ENCODE measurements at regions not wholly inside any gene's neighbourhood (a gene's known extent, or its start where the extent isn't known, plus 50 kb on each side); places are given as distances from the start of the nearest gene placed in this dataset.

- Histone ChIP-seq H2BK5ac (ENCODE audit: low read depth, low read length) (no peak overlapping the region), H3K14ac (ENCODE audit: insufficient read length) (no peak overlapping the region), H3K4me2 (ENCODE audit: insufficient read depth in 1 of 2, low read depth in 2 of 2, low read length in 2 of 2) (no peak overlapping the region), H3K36me3 (ENCODE audit: control insufficient read depth in 2 of 4, insufficient read depth in 4 of 4, low read length in 3 of 4) (no peaks in the 10 kb centered on the region), H3K23ac (ENCODE audit: insufficient read length) (no peak overlapping the region), H3K56ac (replicated peaks; ENCODE audit: insufficient read length, low read depth, low read length) (no peak overlapping the region), H2AFZ (ENCODE audit: low read length) (no peak overlapping the region), H3K4me3 (ENCODE audit: extremely low read depth in 1 of 4, insufficient read depth in 2 of 4, low read depth in 3 of 4, low read length in 4 of 4) (no peak overlapping the region), H4K91ac (replicated peaks; ENCODE audit: insufficient read length, low read length) (no peak overlapping the region), H4K8ac (ENCODE audit: extremely low read depth, insufficient read depth, low read length) (no peak overlapping the region), H3K27ac (ENCODE audit: low read depth, low read length) (no peak overlapping the region), H2BK20ac (ENCODE audit: low read length) (no peak overlapping the region), H3K4ac (replicated peaks; ENCODE audit: insufficient read length, low read depth, low read length) (no peak overlapping the region), H3K79me2 (ENCODE audit: control insufficient read depth in 1 of 2, insufficient read depth in 2 of 2, low read length in 2 of 2) (no peaks in the 10 kb centered on the region), H4K20me1 (replicated peaks in 1 of 2; ENCODE audit: control insufficient read depth in 1 of 2, insufficient read depth in 2 of 2, low read length in 2 of 2) (no peaks in the 10 kb centered on the region), H3K4me1 (replicated peaks in 1 of 4; ENCODE audit: control insufficient read depth in 3 of 4, insufficient read depth in 4 of 4, low read length in 3 of 4) (no peaks in the 10 kb centered on the region), H2BK15ac (ENCODE audit: low read length) (no peak overlapping the region), H2BK12ac (ENCODE audit: low read depth, low read length) (no peak overlapping the region), H3K9me3 (ENCODE audit: insufficient read depth in 2 of 2, low read depth in 1 of 2, low read length in 1 of 2) (no peaks in the 10 kb centered on the region), H4K5ac (ENCODE audit: insufficient read length, low read depth, low read length) (no peak overlapping the region), H2BK120ac (replicated peaks; ENCODE audit: low read depth, low read length) (no peak overlapping the region), H3K79me1 (ENCODE audit: low read depth, low read length) (no peaks in the 10 kb centered on the region), H3K9ac (replicated peaks in 1 of 4; ENCODE audit: extremely low read depth in 1 of 4, low read depth in 3 of 4, low read length in 3 of 4) (no peak overlapping the region), H3K27me3 (replicated peaks in 1 of 4; ENCODE audit: control insufficient read depth in 3 of 4, extremely low read depth in 1 of 4, insufficient read depth in 3 of 4, low read length in 3 of 4) (no peaks in the 10 kb centered on the region), H2AK5ac (ENCODE audit: low read depth, low read length) (no peak overlapping the region), H3K23me2 (ENCODE audit: low read depth, low read length) (no peaks in the 10 kb centered on the region), H3K18ac (ENCODE audit: extremely low read depth, low read length) (no peak overlapping the region)
- WGBS, 2 experiments (ENCODE audit: extremely low coverage in 1 of 2, insufficient coverage in 1 of 2, insufficient read length in 1 of 2, insufficient replicate concordance in 2 of 2, low coverage in 1 of 2, low lambda C conversion rate in 2 of 2, missing lambda C conversion rate in 1 of 2) = 88% methylated on average over 2 of the region's 2 CpGs; no CpG with 5 or more reads in 1 of the 2 experiments
- POLR2A ChIA-PET (ENCODE audit: partially characterized antibody) = no interaction called here
- DNase-seq (ENCODE audit: low read depth in 1 of 2, low spot score in 2 of 2) (no peak), FAIRE-seq (no peak)
- TF ChIP-seq MAX (IDR thresholded peaks at IDR 0.05) (no peak), RNF2 (IDR thresholded peaks at IDR 0.05; ENCODE audit: borderline replicate concordance, low read depth, low read length, missing control alignments, poor library complexity, severe bottlenecking) (no peak), SIRT6 (IDR thresholded peaks at IDR 0.05; ENCODE audit: low read length) (no peak), JUN (IDR thresholded peaks at IDR 0.05; ENCODE audit: low read depth, low read length) (no peak), USF2 (IDR thresholded peaks at IDR 0.05; ENCODE audit: low read length) (no peak), POLR2AphosphoS5 (IDR thresholded peaks at IDR 0.05; ENCODE audit: low read depth, low read length) (no peak), RAD21 (IDR thresholded peaks at IDR 0.05 in 1 of 2, conservative IDR thresholded peaks at IDR 0.05 in 1 of 2; ENCODE audit: low read depth in 2 of 2, low read length in 2 of 2) (no peak), GABPA (IDR thresholded peaks at IDR 0.05; ENCODE audit: borderline replicate concordance, insufficient read depth, low read length) (no peak), RFX5 (IDR thresholded peaks at IDR 0.05; ENCODE audit: borderline replicate concordance, low read depth, low read length) (no peak)
- CTCF ChIA-PET (ENCODE audit: partially characterized antibody) = no interaction called here
These were observed 193.0 kb downstream of the KIF2B start for GRCh38 chr17:54015734-54016133.
